AG04450 (cell line): ENCODE measurements at regions not wholly inside any gene's neighbourhood (a gene's known extent, or its start where the extent isn't known, plus 50 kb on each side); places are given as distances from the start of the nearest gene placed in this dataset.

Experiments used
- CTCF ChIA-PET: fragments of 300-600, 350-600 bp; formaldehyde crosslinking; extraction: SDS; loops from one replicate; lab custom pipeline; 2022; ENCODE audit warnings: antibody characterized with exemption, inconsistent platforms; lab: Charles Lee
- POLR2A ChIA-PET: fragments of 350-600 bp; formaldehyde crosslinking; extraction: SDS; loops from one replicate; lab custom pipeline; 2021; ENCODE audit warnings: antibody characterized with exemption, inconsistent platforms; lab: Yijun Ruan, JAX
- DNase-seq: peaks from one replicate; pipeline ENCODE4 v3.0.0-alpha.2; 2011; ENCODE audit warnings: low read depth, low spot score
- H3K27ac ChIP-seq: one replicate; pipeline ENCODE4 v1.5.1; 2012; ENCODE audit warnings: low read depth, low read length, control low read depth
- H3K27me3 ChIP-seq: one replicate; pipeline ENCODE4 v1.6.0; 2012; ENCODE audit warnings: low read length; ENCODE audit not compliant: control insufficient read depth, insufficient read depth
- H3K4me3 ChIP-seq: 2 replicates; pipeline ENCODE4 v1.5.1; 2011; ENCODE audit warnings: mild to moderate bottlenecking, low read depth, low read length, control low read depth
- H3K9me3 ChIP-seq: 2 replicates; pipeline ENCODE4 v1.5.1; 2012; ENCODE audit warnings: low read length; ENCODE audit not compliant: control insufficient read depth, insufficient read depth
- CTCF ChIP-seq: IDR thresholded peaks from 2 replicates; pipeline ENCODE4 v1.5.1; 2011; ENCODE audit warnings: low read depth, low read length, control low read depth, inconsistent platforms

- CTCF ChIA-PET, result no interaction called here
- TF ChIP-seq CTCF, result no peak
Observed at GRCh38 chr3:104810896-104811295, 555.8 kb upstream of the ALCAM start.

GRCh38 chr3:104816008-104816407 is 550.7 kb upstream of the ALCAM start:
- H3K4me3 ChIP-seq, result no peak overlapping the region
- CTCF ChIA-PET, result interaction anchor here (0.5 kb wide), 1 partner anchor 219 kb away, joined by 3 read pairs; no protein-coding TSS in a partner anchor

More at GRCh38 chr3:104810896-104811295, 555.8 kb upstream of the ALCAM start:
- Histone ChIP-seq H3K9me3 (no peaks in the 10 kb centered on the region), H3K27me3 (no peaks in the 10 kb centered on the region), H3K4me3 (no peak overlapping the region), H3K27ac (no peak overlapping the region)
- POLR2A ChIA-PET, result no interaction called here
- DNase-seq, result no peak

GRCh38 chr3:104816716-104817115 is 550.0 kb upstream of the ALCAM start:
- no peak for TF ChIP-seq CTCF
- Histone ChIP-seq H3K9me3 (peaks cover 5% of the 10 kb centered on the region; the same call in 1 of the 2 replicates), H3K4me3 (no peak overlapping the region), H3K27ac (no peak overlapping the region), H3K27me3 (no peaks in the 10 kb centered on the region)
- DNase-seq, result no peak
- ChIA-PET CTCF (interaction anchor here (1.2 kb wide), 1 partner anchor 9 kb away, joined by 3 read pairs; no protein-coding TSS in a partner anchor), POLR2A (no interaction called here)

More at GRCh38 chr3:104816008-104816407, 550.7 kb upstream of the ALCAM start:
- POLR2A ChIA-PET, result no interaction called here
- Histone ChIP-seq H3K27me3 (no peaks in the 10 kb centered on the region), H3K9me3 (0 out of 2 replicates have a peak, but pooled peaks cover 2% of the 10 kb centered on the region), H3K27ac (no peak overlapping the region)
- TF ChIP-seq CTCF, result no peak
- DNase-seq, result no peak

- Histone ChIP-seq H3K27ac (no peak overlapping the region), H3K9me3 (peaks cover 8% of the 10 kb centered on the region; the same call in 1 of the 2 replicates), H3K27me3 (no peaks in the 10 kb centered on the region), H3K4me3 (no peak overlapping the region)
- POLR2A ChIA-PET, result no interaction called here
- TF ChIP-seq CTCF, result no peak
- DNase-seq, result no peak
- CTCF ChIA-PET, result no interaction called here
Observed at GRCh38 chr3:104819333-104819732, 547.4 kb upstream of the ALCAM start.

- H3K27ac ChIP-seq, result no peak overlapping the region
- POLR2A ChIA-PET, result no interaction called here
- DNase-seq, result no peak
- peaks cover 8% of the 10 kb centered on the region; the same call in 1 of the 2 replicates for H3K9me3 ChIP-seq
- no peaks in the 10 kb centered on the region for H3K27me3 ChIP-seq
- no peak overlapping the region for H3K4me3 ChIP-seq
- CTCF ChIA-PET, result no interaction called here
- no peak for TF ChIP-seq CTCF
Observed at GRCh38 chr3:104820959-104821358, 545.8 kb upstream of the ALCAM start.
